GM23338 (cell line): ENCODE measurements at regions not wholly inside any gene's neighbourhood (a gene's known extent, or its start where the extent isn't known, plus 50 kb on each side); places are given as distances from the start of the nearest gene placed in this dataset.

ENCODE experiments used
- CTCF ChIP-seq, 2 experiments: fragments of 200-600 bp in 1 of 2; sonication (generic) in 1 of 2; conservative IDR thresholded peaks; 2 replicates each; pipeline versions ENCODE4 v1.5.1 to v1.6.1; 2016 to 2017; ENCODE audit warnings: antibody characterized with exemption in 2 of 2, low read depth in 2 of 2, mild to moderate bottlenecking in 2 of 2, moderate library complexity in 1 of 2
- POLR2AphosphoS5 ChIP-seq: IDR thresholded peaks from 2 replicates; pipeline ENCODE4 v1.6.1; 2016; ENCODE audit warnings: antibody characterized with exemption, low read depth
- TF ChIP-seq, protein P1 (sequence below): IDR thresholded peaks from one replicate; pipeline ENCODE4 v1.6.1; 2018; ENCODE audit warnings: antibody characterized with exemption; ENCODE audit not compliant: unreplicated experiment

DNA sequence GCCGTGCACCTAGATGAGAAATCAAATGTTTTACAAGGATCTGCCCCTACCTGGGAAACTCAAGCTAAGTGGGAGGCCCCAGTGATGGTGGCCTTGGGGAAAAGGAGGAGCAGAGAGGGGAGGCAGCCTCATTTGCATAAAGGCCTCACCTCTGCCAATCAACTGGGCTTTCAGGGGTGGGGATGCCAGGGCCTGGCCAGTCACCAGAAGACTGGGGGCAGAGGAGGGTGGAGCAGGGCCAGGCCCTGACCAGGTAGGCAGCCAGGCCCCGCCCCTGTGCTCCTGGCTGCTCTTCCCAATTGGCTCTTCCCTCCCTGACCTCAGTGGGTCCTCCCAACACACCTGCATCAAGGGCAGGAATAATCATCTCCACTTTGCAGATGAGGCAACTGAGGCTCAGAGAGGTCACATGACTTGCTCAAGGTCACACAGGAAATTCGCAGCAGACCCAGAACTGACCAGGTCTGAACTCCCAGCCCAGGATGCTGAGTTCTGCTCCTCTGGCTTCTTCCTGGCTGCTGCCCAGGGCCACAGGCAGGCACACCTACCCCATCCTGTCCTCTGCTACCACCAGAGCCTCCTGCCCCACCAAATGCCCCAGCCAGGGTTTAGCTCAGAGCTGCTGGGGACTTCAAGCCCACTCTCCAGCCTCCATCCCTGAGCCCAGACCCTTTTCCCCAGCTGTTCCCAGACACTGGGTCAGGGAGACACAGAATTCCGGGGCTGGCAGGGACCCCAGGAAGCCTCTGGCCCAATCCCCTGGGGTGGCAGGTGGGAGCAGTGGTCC, 677.9 kb downstream of the MATN1 start:
- TF ChIP-seq CTCF (conservative IDR thresholded peaks at IDR 0.05; ENCODE audit: low read depth in 2 of 2) (no peak), POLR2AphosphoS5 (no peak)
- TF ChIP-seq, protein P1, sequence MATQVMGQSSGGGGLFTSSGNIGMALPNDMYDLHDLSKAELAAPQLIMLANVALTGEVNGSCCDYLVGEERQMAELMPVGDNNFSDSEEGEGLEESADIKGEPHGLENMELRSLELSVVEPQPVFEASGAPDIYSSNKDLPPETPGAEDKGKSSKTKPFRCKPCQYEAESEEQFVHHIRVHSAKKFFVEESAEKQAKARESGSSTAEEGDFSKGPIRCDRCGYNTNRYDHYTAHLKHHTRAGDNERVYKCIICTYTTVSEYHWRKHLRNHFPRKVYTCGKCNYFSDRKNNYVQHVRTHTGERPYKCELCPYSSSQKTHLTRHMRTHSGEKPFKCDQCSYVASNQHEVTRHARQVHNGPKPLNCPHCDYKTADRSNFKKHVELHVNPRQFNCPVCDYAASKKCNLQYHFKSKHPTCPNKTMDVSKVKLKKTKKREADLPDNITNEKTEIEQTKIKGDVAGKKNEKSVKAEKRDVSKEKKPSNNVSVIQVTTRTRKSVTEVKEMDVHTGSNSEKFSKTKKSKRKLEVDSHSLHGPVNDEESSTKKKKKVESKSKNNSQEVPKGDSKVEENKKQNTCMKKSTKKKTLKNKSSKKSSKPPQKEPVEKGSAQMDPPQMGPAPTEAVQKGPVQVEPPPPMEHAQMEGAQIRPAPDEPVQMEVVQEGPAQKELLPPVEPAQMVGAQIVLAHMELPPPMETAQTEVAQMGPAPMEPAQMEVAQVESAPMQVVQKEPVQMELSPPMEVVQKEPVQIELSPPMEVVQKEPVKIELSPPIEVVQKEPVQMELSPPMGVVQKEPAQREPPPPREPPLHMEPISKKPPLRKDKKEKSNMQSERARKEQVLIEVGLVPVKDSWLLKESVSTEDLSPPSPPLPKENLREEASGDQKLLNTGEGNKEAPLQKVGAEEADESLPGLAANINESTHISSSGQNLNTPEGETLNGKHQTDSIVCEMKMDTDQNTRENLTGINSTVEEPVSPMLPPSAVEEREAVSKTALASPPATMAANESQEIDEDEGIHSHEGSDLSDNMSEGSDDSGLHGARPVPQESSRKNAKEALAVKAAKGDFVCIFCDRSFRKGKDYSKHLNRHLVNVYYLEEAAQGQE = no peak
